HEK293T (cell line): ENCODE measurements at regions not wholly inside any gene's neighbourhood (a gene's known extent, or its start where the extent isn't known, plus 50 kb on each side); places are given as distances from the start of the nearest gene placed in this dataset.

Experiments used
- FOXK2 ChIP-seq: fragments of 450-650 bp; IDR thresholded peaks from 2 replicates; pipeline ENCODE4 v1.6.1; 2016; ENCODE audit warnings: mild to moderate bottlenecking
- FOXM1 ChIP-seq: fragments of 450-650 bp; IDR thresholded peaks from 2 replicates; pipeline ENCODE4 v1.6.1; 2017; ENCODE audit warnings: mild to moderate bottlenecking, borderline replicate concordance
- HDGF ChIP-seq: fragments of 450-650 bp; IDR thresholded peaks from 2 replicates; pipeline ENCODE4 v1.6.1; 2017; ENCODE audit warnings: antibody characterized with exemption, borderline replicate concordance
- LEF1 ChIP-seq: fragments of 450-650 bp; IDR thresholded peaks from 2 replicates; pipeline ENCODE4 v1.6.1; 2017; ENCODE audit warnings: mild to moderate bottlenecking, borderline replicate concordance
- SP1 ChIP-seq: fragments of 450-650 bp; IDR thresholded peaks from 2 replicates; pipeline ENCODE4 v1.6.1; 2017
- SUZ12 ChIP-seq: fragments of 450-650 bp; IDR thresholded peaks from 2 replicates; pipeline ENCODE4 v1.6.1; 2016; ENCODE audit warnings: mild to moderate bottlenecking
- TARDBP ChIP-seq: fragments of 450-650 bp; IDR thresholded peaks from 2 replicates; pipeline ENCODE4 v1.6.1; 2016

DNA sequence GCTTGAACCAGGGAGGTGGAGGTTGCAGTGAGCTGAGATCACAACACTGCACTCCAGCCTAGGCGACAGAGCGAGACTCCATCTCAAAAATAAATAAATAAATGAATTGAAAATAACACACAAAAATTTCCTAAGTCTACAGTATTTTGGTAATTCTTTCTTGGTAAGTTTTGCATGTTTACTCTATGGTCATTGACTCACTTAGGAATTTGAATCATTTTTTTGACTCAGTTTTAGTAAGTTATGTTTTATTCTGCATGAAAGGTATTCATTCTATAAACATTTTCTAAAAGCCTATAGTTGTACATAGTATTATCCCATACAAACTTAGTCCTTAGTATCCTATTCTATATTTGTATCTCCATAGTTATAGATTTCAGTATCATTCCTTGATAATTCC is 772.9 kb upstream of the SLIT2 start:
- TF ChIP-seq SUZ12: no peak
- TF ChIP-seq FOXM1: no peak
- TF ChIP-seq SP1: no peak
- no peak for TF ChIP-seq LEF1
- TF ChIP-seq FOXK2: no peak
- TF ChIP-seq HDGF: no peak
- no peak for TF ChIP-seq TARDBP
